Astrocyte (in vitro differentiated cells and primary cell): ENCODE measurements at regions not wholly inside any gene's neighbourhood (a gene's known extent, or its start where the extent isn't known, plus 50 kb on each side); places are given as distances from the start of the nearest gene placed in this dataset.

Source experiments
- CTCF ChIP-seq: IDR thresholded peaks from 2 replicates; pipeline ENCODE4 v1.5.1; 2011; ENCODE audit warnings: low read depth, mild to moderate bottlenecking, inconsistent platforms, low read length, moderate library complexity; ENCODE audit not compliant: insufficient read depth
- EZH2 ChIP-seq: IDR thresholded peaks from 2 replicates; pipeline ENCODE4 v1.6.1; 2012; ENCODE audit warnings: mild to moderate bottlenecking, low read length, inconsistent platforms; ENCODE audit not compliant: insufficient read depth

DNA sequence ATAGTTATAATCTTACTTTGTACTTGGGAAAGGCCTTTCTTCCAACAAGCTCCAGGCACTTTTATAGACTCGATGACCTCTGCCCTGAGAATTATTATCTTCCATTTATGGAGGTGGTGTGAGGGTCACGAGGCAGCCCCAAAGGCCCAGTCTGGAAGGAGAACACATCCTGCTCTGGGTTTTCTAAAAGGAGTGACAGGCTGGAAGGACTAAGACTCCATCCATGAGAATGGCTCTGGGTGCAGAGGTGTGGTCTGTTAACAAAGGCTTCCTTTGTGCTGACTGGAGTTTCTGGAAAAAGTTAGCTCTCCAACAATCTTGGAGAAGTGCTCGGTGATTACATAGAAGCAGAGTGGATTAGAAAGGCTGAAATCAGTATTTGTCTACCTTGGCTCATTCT is 74.7 kb upstream of the SESN3 start:
- TF ChIP-seq CTCF (no peak), EZH2 (no peak)
